ENCODE measurements at regions not wholly inside any gene's neighbourhood (a gene's known extent, or its start where the extent isn't known, plus 50 kb on each side); places are given as distances from the start of the nearest gene placed in this dataset.

DNA sequence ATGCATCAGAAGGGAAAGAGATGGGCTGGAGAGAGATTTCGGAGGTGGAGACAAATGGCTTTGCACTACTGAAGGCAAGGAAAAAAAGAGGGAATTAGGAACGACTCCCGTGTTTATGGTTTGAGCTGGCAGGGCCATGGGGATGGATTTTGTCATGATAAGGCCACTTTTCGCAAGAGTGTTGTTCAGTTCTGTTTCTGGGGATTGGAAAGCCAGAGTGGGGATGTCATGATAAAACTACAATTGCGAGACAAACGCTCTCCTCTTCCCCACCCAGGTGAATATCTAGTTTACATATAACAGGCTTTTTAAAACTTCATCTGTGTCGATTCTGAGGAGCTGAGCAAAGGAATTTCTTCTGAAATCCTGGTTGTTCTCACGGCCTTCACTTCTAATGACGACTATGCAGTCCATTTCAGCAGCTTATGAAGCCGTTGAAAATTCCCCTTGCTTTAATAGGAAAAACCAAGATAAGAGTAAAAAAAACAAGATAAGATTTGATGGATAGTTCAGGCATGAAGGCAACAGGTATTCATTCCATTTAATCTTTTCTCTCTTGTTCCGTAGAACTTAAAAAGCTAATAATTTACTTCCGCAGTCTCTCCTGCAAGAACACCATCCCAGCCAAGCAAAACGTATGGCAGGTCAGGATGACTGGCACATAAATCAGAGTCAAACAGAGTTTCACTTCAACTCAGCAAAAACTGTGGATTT is 245.6 kb upstream of the PITRM1 start:
- Histone ChIP-seq H3K9me3 (no peaks in the 10 kb centered on the region), H3K4me3 (no peak overlapping the region), H3K27ac (no peak overlapping the region), H3K36me3 (no peaks in the 10 kb centered on the region), H3K4me1 (no peaks in the 10 kb centered on the region), H3K27me3 (peaks cover 0 to 10% (median 0%) of the 10 kb centered on the region in 3 donors)
- WGBS, 5 donors, result 44 to 62% (median 54%) methylated on average over 13 of the region's 13 CpGs
- intact Hi-C loops (cut with DNase I; ENCODE audit: low total_unique reads), result no loop called here
- TF ChIP-seq, protein P1, sequence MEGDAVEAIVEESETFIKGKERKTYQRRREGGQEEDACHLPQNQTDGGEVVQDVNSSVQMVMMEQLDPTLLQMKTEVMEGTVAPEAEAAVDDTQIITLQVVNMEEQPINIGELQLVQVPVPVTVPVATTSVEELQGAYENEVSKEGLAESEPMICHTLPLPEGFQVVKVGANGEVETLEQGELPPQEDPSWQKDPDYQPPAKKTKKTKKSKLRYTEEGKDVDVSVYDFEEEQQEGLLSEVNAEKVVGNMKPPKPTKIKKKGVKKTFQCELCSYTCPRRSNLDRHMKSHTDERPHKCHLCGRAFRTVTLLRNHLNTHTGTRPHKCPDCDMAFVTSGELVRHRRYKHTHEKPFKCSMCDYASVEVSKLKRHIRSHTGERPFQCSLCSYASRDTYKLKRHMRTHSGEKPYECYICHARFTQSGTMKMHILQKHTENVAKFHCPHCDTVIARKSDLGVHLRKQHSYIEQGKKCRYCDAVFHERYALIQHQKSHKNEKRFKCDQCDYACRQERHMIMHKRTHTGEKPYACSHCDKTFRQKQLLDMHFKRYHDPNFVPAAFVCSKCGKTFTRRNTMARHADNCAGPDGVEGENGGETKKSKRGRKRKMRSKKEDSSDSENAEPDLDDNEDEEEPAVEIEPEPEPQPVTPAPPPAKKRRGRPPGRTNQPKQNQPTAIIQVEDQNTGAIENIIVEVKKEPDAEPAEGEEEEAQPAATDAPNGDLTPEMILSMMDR (IDR thresholded peaks at IDR 0.05), result no peak
- TF ChIP-seq POLR2A (IDR thresholded peaks at IDR 0.05) (no peak), POLR2AphosphoS5 (IDR thresholded peaks at IDR 0.05) (no peak), EP300 (IDR thresholded peaks at IDR 0.05) (no peak)
- DNase-seq, result no peak

DNA sequence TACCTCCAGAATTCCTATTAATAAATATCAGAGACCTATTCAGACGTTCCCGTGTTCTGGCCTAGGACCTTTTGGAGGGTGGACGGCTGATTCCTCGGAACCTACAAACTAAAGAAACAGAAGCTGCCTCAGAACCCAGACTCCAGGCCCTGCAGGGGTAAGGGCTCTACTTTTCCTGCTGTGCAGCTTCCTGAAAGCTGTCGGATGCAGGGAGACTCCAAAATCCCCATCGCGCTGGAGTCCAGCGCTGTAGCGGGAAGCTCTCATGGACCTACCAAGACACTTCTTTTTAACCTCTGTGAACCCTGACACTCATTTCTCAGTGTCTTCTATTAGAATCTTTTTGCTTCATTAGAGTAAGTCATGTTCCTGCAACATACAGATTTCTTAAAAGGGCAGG is 244.5 kb upstream of the PITRM1 start:
- no peak overlapping the region for H3K4me3 ChIP-seq
- H3K9me3 ChIP-seq, result no peaks in the 10 kb centered on the region
- 92 to 99% (median 96%) methylated on average over 9 of the region's 9 CpGs for WGBS, 5 donors
- TF ChIP-seq POLR2AphosphoS5 (IDR thresholded peaks at IDR 0.05), result no peak
- TF ChIP-seq POLR2A (IDR thresholded peaks at IDR 0.05), result no peak
- no peak for TF ChIP-seq EP300 (IDR thresholded peaks at IDR 0.05)
- TF ChIP-seq, protein P1 (IDR thresholded peaks at IDR 0.05), result no peak
- H3K4me1 ChIP-seq, result no peaks in the 10 kb centered on the region
- no peaks in the 10 kb centered on the region for H3K36me3 ChIP-seq
- no peak for DNase-seq
- intact Hi-C loops (cut with DNase I; ENCODE audit: low total_unique reads), result no loop called here
- peaks cover 0 to 10% (median 0%) of the 10 kb centered on the region in 3 donors for H3K27me3 ChIP-seq
- H3K27ac ChIP-seq, result no peak overlapping the region

DNA sequence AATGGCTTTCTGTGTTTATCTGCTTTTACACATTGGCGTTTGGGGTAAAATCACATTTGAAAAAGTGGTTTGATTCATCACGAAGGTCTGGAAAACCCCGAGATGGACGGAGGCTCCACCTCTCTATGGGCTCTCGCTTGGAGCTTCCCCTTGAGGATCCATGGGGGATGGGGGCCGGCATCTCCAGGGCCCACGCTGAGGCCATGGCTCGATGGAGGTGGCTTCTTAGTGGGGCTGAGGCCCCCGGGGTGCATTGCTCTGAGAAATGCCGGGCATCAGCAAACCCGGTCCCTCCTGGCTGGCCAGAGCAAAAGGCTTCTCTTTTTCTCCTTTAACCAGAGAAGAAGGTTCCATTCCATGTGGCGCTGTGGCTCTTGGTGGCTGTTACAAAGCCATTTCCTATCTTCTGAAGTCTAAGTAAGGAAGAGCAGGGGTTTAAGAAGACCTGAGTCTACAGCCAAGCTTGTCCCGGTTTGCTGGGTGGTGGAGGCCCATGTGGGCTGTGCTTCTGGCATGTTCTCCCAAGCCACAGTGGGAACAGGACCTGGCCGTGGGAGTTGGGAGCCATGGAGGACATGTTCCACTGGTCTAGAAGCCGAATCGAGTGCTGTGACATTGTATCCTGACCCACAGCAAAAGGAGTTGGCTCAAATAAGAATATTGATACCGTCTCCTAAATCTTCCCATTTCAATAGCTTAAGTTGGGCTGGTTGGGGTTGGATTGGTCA is 243.5 kb upstream of the PITRM1 start:
- no peak for DNase-seq
- Histone ChIP-seq H3K27ac (no peak overlapping the region), H3K4me3 (no peak overlapping the region), H3K36me3 (no peaks in the 10 kb centered on the region), H3K4me1 (no peaks in the 10 kb centered on the region), H3K27me3 (peaks cover 0 to 10% (median 0%) of the 10 kb centered on the region in 3 donors), H3K9me3 (no peaks in the 10 kb centered on the region)
- TF ChIP-seq POLR2AphosphoS5 (IDR thresholded peaks at IDR 0.05) (no peak), EP300 (IDR thresholded peaks at IDR 0.05) (no peak), POLR2A (IDR thresholded peaks at IDR 0.05) (no peak)
- TF ChIP-seq, protein P1 (IDR thresholded peaks at IDR 0.05), result no peak
- WGBS, 5 donors, result 82 to 87% (median 84%) methylated on average over 17 of the region's 17 CpGs
- intact Hi-C loops (cut with DNase I; ENCODE audit: low total_unique reads), result no loop called here

DNA sequence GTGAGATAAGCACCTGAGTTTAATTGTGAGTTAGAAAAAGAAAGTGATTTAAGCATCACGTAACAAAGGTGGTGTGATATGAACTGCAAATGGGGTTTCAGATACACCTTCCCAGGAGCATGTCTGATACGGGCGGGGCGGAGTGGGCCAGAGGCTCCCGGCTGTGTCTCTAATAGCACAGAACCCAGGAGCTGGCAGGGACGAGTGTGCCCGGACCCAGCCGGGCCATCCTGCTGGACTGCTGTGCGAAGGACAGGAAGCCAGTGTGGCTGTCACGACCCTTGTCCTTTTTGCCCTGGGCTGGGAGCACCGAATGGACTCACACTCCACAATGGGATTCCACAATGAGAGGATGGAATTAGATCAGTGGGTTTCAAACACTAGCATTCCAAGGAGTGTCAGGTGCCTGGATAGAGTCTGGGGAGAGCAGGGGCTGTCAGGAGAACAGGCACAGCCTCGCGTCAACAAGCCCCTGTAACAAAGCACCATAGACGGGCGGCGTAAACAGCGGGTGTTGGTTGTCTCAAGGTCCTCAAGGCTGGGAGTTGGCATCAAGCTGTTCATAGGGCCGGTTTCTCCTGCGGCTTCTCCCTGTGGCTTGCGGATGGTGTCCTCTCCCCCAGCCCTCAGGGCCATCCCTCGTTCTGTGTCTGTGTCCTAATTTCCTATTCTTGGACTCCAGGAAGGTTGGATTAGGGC is 242.6 kb upstream of the PITRM1 start:
- Histone ChIP-seq H3K4me3 (no peak overlapping the region), H3K36me3 (no peaks in the 10 kb centered on the region), H3K27me3 (peaks cover 0 to 5% (median 0%) of the 10 kb centered on the region in 3 donors), H3K9me3 (no peaks in the 10 kb centered on the region), H3K27ac (no peak overlapping the region), H3K4me1 (no peaks in the 10 kb centered on the region)
- TF ChIP-seq, protein P1 (IDR thresholded peaks at IDR 0.05), result no peak
- TF ChIP-seq POLR2AphosphoS5 (IDR thresholded peaks at IDR 0.05) (no peak), EP300 (IDR thresholded peaks at IDR 0.05) (no peak), POLR2A (IDR thresholded peaks at IDR 0.05) (no peak)
- intact Hi-C loops (cut with DNase I; ENCODE audit: low total_unique reads), result no loop called here
- 74 to 85% (median 81%) methylated on average over 20 to 21 of the region's 21 CpGs for WGBS, 5 donors
- DNase-seq, result no peak

Data from stomach (tissue), 8 donors.